Thyroid gland (tissue), 4 donors: ENCODE measurements at regions not wholly inside any gene's neighbourhood (a gene's known extent, or its start where the extent isn't known, plus 50 kb on each side); places are given as distances from the start of the nearest gene placed in this dataset.

Experiments
- DNase-seq, 2 donors: peaks; one replicate each; pipeline ENCODE4 v3.0.0-alpha.2; 2019
- H3K27ac ChIP-seq, 3 donors: fragments of 200-600 bp; sonication (generic); 1 replicate in 2 of 3; 2 replicates in 1 of 3; pipeline ENCODE4 v1.5.1; 2016 to 2019; ENCODE audit warnings: mild to moderate bottlenecking in 1 of 3, moderate library complexity in 1 of 3
- H3K27me3 ChIP-seq: fragments of 200-600 bp; sonication (generic); one replicate; pipeline ENCODE4 v1.5.1; 2019
- H3K36me3 ChIP-seq, 2 donors: fragments of 200-600 bp; sonication (generic); one replicate each; pipeline ENCODE4 v1.5.1; 2016 to 2019
- H3K4me1 ChIP-seq, 2 donors: fragments of 200-600 bp; sonication (generic); one replicate each; pipeline ENCODE4 v1.5.1; 2017 to 2019
- H3K4me3 ChIP-seq, 3 donors: fragments of 200-600 bp; sonication (generic); replicated peaks in 1 of 3; 1 replicate in 2 of 3; 2 replicates in 1 of 3; pipeline ENCODE4 v1.5.1; 2016; ENCODE audit warnings: mild to moderate bottlenecking in 1 of 3
- H3K9me3 ChIP-seq: fragments of 200-600 bp; sonication (generic); one replicate; pipeline ENCODE4 v1.5.1; 2017
- POLR2A ChIP-seq, 2 donors: fragments of 450-650 bp; IDR thresholded peaks; one replicate each; pipeline ENCODE4 v1.6.1; 2017; ENCODE audit warnings: antibody characterized with exemption in 2 of 2, mild to moderate bottlenecking in 2 of 2, moderate library complexity in 1 of 2
- WGBS, 2 donors: methylation state at CpG; one replicate each; pipeline ENCODE4 v1.1.5; 2017; 5-methylcytosine and 5-hydroxymethylcytosine counted together
- intact Hi-C: fragments of 100-400 bp; cut with DNase I; formaldehyde crosslinking; loops from one replicate; pipeline ENCODE4 v1.15.1; 2023
- TF ChIP-seq, protein P1 (sequence below), 6 experiments: fragments of 200-600 bp in 3 of 6; fragments of 450-650 bp in 3 of 6; sonication (generic) in 3 of 6; IDR thresholded peaks; one replicate each; pipeline ENCODE4 v1.5.1; 2016 to 2019; ENCODE audit warnings: antibody characterized with exemption in 6 of 6, mild to moderate bottlenecking in 2 of 6, inconsistent platforms in 1 of 6, moderate library complexity in 1 of 6

DNA sequence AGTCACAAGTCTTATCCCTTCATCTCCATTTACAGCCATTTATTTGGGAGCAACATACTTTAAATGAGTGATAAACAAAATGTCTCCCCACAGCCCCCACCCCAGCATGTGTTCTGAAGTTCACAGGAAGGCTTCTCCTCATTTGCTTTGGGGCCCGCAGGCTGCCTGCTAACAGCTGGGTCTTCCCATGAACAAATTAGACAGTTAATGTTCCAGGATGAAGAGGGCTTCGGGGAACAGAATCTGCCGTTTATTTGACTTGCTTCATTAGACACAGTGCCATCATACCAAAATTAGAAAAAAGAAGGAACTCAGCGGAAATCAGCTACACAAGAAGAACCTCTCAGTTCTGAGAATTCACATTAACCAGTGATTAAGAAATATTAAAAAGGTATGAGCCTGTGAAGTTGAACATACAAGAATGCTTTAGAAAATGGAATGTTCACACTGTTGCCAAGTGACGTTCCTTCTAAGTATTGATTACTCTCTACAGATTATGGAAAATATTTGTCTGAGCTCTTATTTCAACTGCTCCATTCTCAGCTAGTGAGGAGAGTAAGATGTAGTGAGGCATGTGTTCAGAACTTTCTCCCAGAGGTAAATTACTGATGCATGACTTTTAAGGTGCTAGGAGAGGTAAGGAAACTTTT lies 107.5 kb upstream of the THBS1 start:
- 73 to 86% methylated on average over 5 of the region's 5 CpGs for WGBS, 2 donors
- Histone ChIP-seq H3K27ac (peak overlapping the region in 2 of 3 donors; percentile 35 to 71), H3K9me3 (no peaks in the 10 kb centered on the region), H3K4me1 (no peaks in the 10 kb centered on the region), H3K36me3 (no peaks in the 10 kb centered on the region), H3K27me3 (no peaks in the 10 kb centered on the region), H3K4me3 (no peak overlapping the region)
- TF ChIP-seq, protein P1, sequence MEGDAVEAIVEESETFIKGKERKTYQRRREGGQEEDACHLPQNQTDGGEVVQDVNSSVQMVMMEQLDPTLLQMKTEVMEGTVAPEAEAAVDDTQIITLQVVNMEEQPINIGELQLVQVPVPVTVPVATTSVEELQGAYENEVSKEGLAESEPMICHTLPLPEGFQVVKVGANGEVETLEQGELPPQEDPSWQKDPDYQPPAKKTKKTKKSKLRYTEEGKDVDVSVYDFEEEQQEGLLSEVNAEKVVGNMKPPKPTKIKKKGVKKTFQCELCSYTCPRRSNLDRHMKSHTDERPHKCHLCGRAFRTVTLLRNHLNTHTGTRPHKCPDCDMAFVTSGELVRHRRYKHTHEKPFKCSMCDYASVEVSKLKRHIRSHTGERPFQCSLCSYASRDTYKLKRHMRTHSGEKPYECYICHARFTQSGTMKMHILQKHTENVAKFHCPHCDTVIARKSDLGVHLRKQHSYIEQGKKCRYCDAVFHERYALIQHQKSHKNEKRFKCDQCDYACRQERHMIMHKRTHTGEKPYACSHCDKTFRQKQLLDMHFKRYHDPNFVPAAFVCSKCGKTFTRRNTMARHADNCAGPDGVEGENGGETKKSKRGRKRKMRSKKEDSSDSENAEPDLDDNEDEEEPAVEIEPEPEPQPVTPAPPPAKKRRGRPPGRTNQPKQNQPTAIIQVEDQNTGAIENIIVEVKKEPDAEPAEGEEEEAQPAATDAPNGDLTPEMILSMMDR (IDR thresholded peaks at IDR 0.05) = no peak
- no peak for TF ChIP-seq POLR2A (IDR thresholded peaks at IDR 0.05)
- intact Hi-C loops = no loop called here
- DNase-seq = no peak

DNA sequence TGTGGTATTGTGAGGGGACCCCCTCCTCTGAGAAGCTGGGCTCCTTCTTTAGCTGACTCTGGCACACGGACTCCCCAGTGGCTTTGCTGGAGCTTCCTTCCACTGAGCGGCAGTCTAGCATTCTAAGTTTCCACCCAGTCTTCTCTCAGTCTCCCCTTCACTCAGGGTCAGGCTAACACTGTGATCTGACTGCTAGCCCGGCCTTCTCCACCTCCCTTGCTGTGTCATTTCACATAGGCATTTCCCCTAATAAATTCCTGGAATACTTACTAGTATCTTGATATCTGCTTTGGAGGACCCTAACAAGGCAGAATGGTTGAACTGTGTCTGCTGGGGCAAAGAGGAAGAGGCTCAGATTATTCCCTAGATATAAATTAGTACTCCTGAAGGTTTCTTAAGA lies 106.2 kb upstream of the THBS1 start:
- no peak for DNase-seq
- H3K27ac ChIP-seq = no peak overlapping the region
- no peaks in the 10 kb centered on the region for H3K4me1 ChIP-seq
- H3K4me3 ChIP-seq = no peak overlapping the region
- no peaks in the 10 kb centered on the region for H3K27me3 ChIP-seq
- intact Hi-C loops = no loop called here
- H3K9me3 ChIP-seq = no peaks in the 10 kb centered on the region
- WGBS, 2 donors = 77 to 86% methylated on average over 3 of the region's 3 CpGs
- TF ChIP-seq, protein P1 (IDR thresholded peaks at IDR 0.05) = no peak
- no peak for TF ChIP-seq POLR2A (IDR thresholded peaks at IDR 0.05)
- H3K36me3 ChIP-seq = no peaks in the 10 kb centered on the region

DNA sequence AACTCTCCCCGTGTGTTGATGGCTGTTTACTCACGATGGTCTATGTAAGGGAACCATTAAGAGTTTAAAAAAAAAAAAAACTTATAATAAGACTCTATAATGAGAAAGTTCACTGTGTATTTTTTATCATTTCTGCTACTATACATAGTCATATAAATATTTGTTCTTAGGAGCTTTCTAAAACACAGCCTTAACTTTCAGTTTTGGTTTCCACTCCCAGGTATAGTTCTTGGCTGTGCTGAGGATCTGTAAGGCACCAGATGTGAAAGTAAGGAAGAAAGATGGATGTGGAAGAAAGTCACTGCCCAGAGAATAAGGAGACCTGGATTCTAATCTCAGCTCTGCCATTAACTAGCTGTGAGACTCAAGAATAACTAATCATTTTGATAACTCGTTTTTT lies 101.9 kb upstream of the THBS1 start:
- 84 to 88% methylated on average over 3 of the region's 3 CpGs for WGBS, 2 donors
- H3K9me3 ChIP-seq = no peaks in the 10 kb centered on the region
- H3K27ac ChIP-seq = no peak overlapping the region
- H3K36me3 ChIP-seq = no peaks in the 10 kb centered on the region
- intact Hi-C loops = no loop called here
- no peak for DNase-seq
- no peaks in the 10 kb centered on the region for H3K4me1 ChIP-seq
- TF ChIP-seq, protein P1 (IDR thresholded peaks at IDR 0.05) = no peak
- TF ChIP-seq POLR2A (IDR thresholded peaks at IDR 0.05) = no peak
- no peak overlapping the region for H3K4me3 ChIP-seq
- H3K27me3 ChIP-seq = no peaks in the 10 kb centered on the region

DNA sequence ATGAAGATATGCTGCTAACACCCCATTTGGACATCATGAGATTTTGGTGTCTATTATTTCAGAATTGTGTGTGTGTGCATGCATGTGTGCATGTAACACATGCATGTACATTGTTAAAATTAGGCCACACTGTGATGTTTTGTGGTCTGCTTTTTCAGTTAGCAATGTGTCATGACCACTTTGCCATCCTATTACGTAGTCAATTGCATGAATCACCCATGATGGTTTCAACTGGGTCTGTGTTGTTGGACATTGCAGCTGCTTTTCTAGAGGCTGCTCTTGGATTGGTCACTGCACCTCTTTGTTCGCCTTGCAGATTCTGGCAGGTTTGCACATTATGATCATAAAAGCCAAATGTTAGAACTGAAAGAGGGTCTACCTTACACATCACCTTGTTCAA lies 101.0 kb upstream of the THBS1 start:
- Histone ChIP-seq H3K36me3 (no peaks in the 10 kb centered on the region), H3K4me1 (no peaks in the 10 kb centered on the region), H3K27ac (no peak overlapping the region), H3K9me3 (no peaks in the 10 kb centered on the region), H3K27me3 (no peaks in the 10 kb centered on the region), H3K4me3 (no peak overlapping the region)
- DNase-seq = no peak
- intact Hi-C loops = no loop called here
- no peak for TF ChIP-seq POLR2A (IDR thresholded peaks at IDR 0.05)
- TF ChIP-seq, protein P1 (IDR thresholded peaks at IDR 0.05) = no peak
- WGBS, 2 donors = 93 to 98% methylated on average over 2 of the region's 2 CpGs

DNA sequence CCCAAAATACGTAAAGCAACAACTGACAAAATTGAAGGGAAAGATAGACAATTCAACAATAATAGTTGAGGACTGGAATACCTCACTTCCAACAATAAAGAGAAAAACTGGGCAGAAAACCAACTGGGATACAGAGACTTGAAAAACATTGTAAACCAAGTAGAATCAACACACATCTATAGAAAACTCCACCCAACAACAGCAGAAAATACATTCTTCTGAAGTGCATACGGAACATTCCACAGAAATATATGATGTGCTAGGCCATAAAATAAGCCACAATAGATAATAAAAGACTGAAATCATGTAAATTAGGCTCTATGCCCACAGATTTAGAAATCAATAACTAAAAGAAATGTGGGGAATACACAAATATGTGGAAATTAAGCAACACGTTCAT lies 98.4 kb upstream of the THBS1 start:
- no peak overlapping the region for H3K4me3 ChIP-seq
- TF ChIP-seq POLR2A (IDR thresholded peaks at IDR 0.05) = no peak
- TF ChIP-seq, protein P1 (IDR thresholded peaks at IDR 0.05) = no peak
- intact Hi-C loops = no loop called here
- H3K9me3 ChIP-seq = no peaks in the 10 kb centered on the region
- no peaks in the 10 kb centered on the region for H3K27me3 ChIP-seq
- H3K4me1 ChIP-seq = no peaks in the 10 kb centered on the region
- DNase-seq = no peak
- WGBS, 2 donors = 65 to 78% methylated on average over 3 of the region's 3 CpGs
- no peak overlapping the region for H3K27ac ChIP-seq
- no peaks in the 10 kb centered on the region for H3K36me3 ChIP-seq
